Peyer's patch (tissue), 4 donors: ENCODE measurements at regions not wholly inside any gene's neighbourhood (a gene's known extent, or its start where the extent isn't known, plus 50 kb on each side); places are given as distances from the start of the nearest gene placed in this dataset.

ENCODE experiments used
- CTCF ChIP-seq, 6 experiments: fragments of 450-650 bp in 4 of 6; fragments of 200-600 bp in 2 of 6; sonication (generic) in 1 of 6; IDR thresholded peaks; one replicate each; pipeline ENCODE4 v1.5.1; 2017 to 2019; ENCODE audit warnings: antibody characterized with exemption in 6 of 6, mild to moderate bottlenecking in 3 of 6, moderate library complexity in 1 of 6
- POLR2A ChIP-seq, 2 donors: fragments of 450-650 bp; IDR thresholded peaks; one replicate each; pipeline ENCODE4 v1.5.1; 2017; ENCODE audit warnings: antibody characterized with exemption in 2 of 2, mild to moderate bottlenecking in 2 of 2, moderate library complexity in 2 of 2

GRCh38 chr18:1246827-1247226 lies 342.2 kb downstream of the ADCYAP1 start:
- no peak for TF ChIP-seq CTCF (IDR thresholded peaks at IDR 0.05)
- no peak for TF ChIP-seq POLR2A (IDR thresholded peaks at IDR 0.05)
